Caco-2 (cell line): ENCODE measurements at regions not wholly inside any gene's neighbourhood (a gene's known extent, or its start where the extent isn't known, plus 50 kb on each side); places are given as distances from the start of the nearest gene placed in this dataset.

Source experiments
- BruUV-seq: library from RNA; stranded (reverse); fragments of 400-500 nt; replicated peaks from 2 replicates; lab custom pipeline; 2021; lab: Mats Ljungman, UMichigan
- CTCF ChIA-PET: fragments of 300-600 bp; sonication (Branson Sonifier 250); formaldehyde crosslinking; loops from one replicate; lab custom pipeline; 2022; ENCODE audit warnings: antibody characterized with exemption; lab: Charles Lee
- POLR2A ChIA-PET: fragments of 300-600 bp; sonication (Branson Sonifier 250); formaldehyde crosslinking; loops from one replicate; lab custom pipeline; 2022; ENCODE audit warnings: antibody characterized with exemption; lab: Charles Lee
- DNase-seq, 2 experiments: peaks; one replicate each; pipeline versions ENCODE4 v3.0.0 to v3.0.0-alpha.2; 2020 to 2022
- H3K27me3 ChIP-seq: replicated peaks from 2 replicates; pipeline ENCODE4 v1.6.0; 2011; ENCODE audit warnings: low read length; ENCODE audit not compliant: control insufficient read depth, insufficient read depth
- H3K36me3 ChIP-seq: 2 replicates; pipeline ENCODE4 v1.5.1; 2011; ENCODE audit warnings: low read length; ENCODE audit not compliant: control insufficient read depth, insufficient read depth
- H3K4me1 ChIP-seq: fragments of 250-450 bp; sonication (Bioruptor Pico); 2 replicates; pipeline ENCODE4 v1.5.1; 2020; ENCODE audit warnings: mild to moderate bottlenecking
- H3K4me3 ChIP-seq: 2 replicates; pipeline ENCODE4 v1.5.1; 2011; ENCODE audit warnings: low read depth, mild to moderate bottlenecking, control low read depth, low read length
- H3K9me3 ChIP-seq: fragments of 250-450 bp; sonication (Bioruptor Pico); 2 replicates; pipeline ENCODE4 v1.5.1; 2020; ENCODE audit warnings: mild to moderate bottlenecking, moderate library complexity
- H3K27ac Mint-ChIP-seq: one replicate; pipeline ENCODE4 v1.8.0; 2022; ENCODE audit warnings: mixed read lengths; ENCODE audit not compliant: unreplicated experiment
- H3K27me3 Mint-ChIP-seq: one replicate; pipeline ENCODE4 v1.8.0; 2022; ENCODE audit warnings: mixed read lengths; ENCODE audit not compliant: insufficient read depth, unreplicated experiment
- H3K36me3 Mint-ChIP-seq: one replicate; pipeline ENCODE4 v1.8.0; 2022; ENCODE audit warnings: mild to moderate bottlenecking, mixed read lengths; ENCODE audit not compliant: insufficient read depth, unreplicated experiment
- H3K4me1 Mint-ChIP-seq: one replicate; pipeline ENCODE4 v1.8.0; 2022; ENCODE audit warnings: low read depth, mixed read lengths; ENCODE audit not compliant: unreplicated experiment
- H3K4me3 Mint-ChIP-seq: one replicate; pipeline ENCODE4 v1.8.0; 2022; ENCODE audit warnings: mild to moderate bottlenecking, moderate library complexity, mixed read lengths; ENCODE audit not compliant: unreplicated experiment
- H3K9me3 Mint-ChIP-seq: one replicate; pipeline ENCODE4 v1.8.0; 2022; ENCODE audit warnings: mixed read lengths; ENCODE audit not compliant: unreplicated experiment
- intact Hi-C: fragments of 100-400 bp; cut with micrococcal nuclease; formaldehyde crosslinking; loops from one replicate; pipeline ENCODE4 v1.10.0; 2022; ENCODE audit not compliant: unreplicated experiment
- TF ChIP-seq, protein P1 (sequence below), 2 experiments: fragments of 200-600 bp in 1 of 2; IDR thresholded peaks; 1 replicate in 1 of 2; 2 replicates in 1 of 2; pipeline versions ENCODE4 v1.5.1 to v1.8.0; 2011 to 2022; ENCODE audit warnings: antibody characterized with exemption in 1 of 2, control low read depth in 1 of 2, inconsistent platforms in 1 of 2, low read depth in 1 of 2, low read length in 1 of 2, mild to moderate bottlenecking in 1 of 2, moderate library complexity in 1 of 2; ENCODE audit not compliant: insufficient read depth in 1 of 2, severe bottlenecking in 1 of 2, unreplicated experiment in 1 of 2

- CTCF ChIA-PET: no interaction called here
- H3K27me3 ChIP-seq: no peaks in the 10 kb centered on the region
- POLR2A ChIA-PET: no interaction called here
- Mint-ChIP-seq H3K9me3 (no peaks in the 10 kb centered on the region), H3K36me3 (no peaks in the 10 kb centered on the region), H3K4me3 (no peak overlapping the region), H3K4me1 (no peaks in the 10 kb centered on the region), H3K27me3 (peaks cover 8% of the 10 kb centered on the region), H3K27ac (no peak overlapping the region)
- H3K9me3 ChIP-seq: no peaks in the 10 kb centered on the region
- DNase-seq: no peak
- intact Hi-C loops: no loop called here
- H3K4me3 ChIP-seq: no peak overlapping the region
- H3K4me1 ChIP-seq: no peaks in the 10 kb centered on the region
- no peaks in the 10 kb centered on the region for H3K36me3 ChIP-seq
- no TSS peak for BruUV-seq
- TF ChIP-seq, protein P1, sequence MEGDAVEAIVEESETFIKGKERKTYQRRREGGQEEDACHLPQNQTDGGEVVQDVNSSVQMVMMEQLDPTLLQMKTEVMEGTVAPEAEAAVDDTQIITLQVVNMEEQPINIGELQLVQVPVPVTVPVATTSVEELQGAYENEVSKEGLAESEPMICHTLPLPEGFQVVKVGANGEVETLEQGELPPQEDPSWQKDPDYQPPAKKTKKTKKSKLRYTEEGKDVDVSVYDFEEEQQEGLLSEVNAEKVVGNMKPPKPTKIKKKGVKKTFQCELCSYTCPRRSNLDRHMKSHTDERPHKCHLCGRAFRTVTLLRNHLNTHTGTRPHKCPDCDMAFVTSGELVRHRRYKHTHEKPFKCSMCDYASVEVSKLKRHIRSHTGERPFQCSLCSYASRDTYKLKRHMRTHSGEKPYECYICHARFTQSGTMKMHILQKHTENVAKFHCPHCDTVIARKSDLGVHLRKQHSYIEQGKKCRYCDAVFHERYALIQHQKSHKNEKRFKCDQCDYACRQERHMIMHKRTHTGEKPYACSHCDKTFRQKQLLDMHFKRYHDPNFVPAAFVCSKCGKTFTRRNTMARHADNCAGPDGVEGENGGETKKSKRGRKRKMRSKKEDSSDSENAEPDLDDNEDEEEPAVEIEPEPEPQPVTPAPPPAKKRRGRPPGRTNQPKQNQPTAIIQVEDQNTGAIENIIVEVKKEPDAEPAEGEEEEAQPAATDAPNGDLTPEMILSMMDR (IDR thresholded peaks at IDR 0.05; ENCODE audit: insufficient read depth in 1 of 2, low read depth in 1 of 2, low read length in 1 of 2, severe bottlenecking in 1 of 2, unreplicated experiment in 1 of 2): no peak
Measured at GRCh38 chr20:56909918-56910714, 281.0 kb downstream of the TFAP2C start.

- Mint-ChIP-seq H3K9me3 (no peaks in the 10 kb centered on the region), H3K36me3 (no peaks in the 10 kb centered on the region), H3K27ac (no peak overlapping the region), H3K4me3 (no peak overlapping the region), H3K4me1 (no peaks in the 10 kb centered on the region), H3K27me3 (peaks cover 8% of the 10 kb centered on the region)
- no peaks in the 10 kb centered on the region for H3K9me3 ChIP-seq
- no peak overlapping the region for H3K4me3 ChIP-seq
- no TSS peak for BruUV-seq
- no peaks in the 10 kb centered on the region for H3K4me1 ChIP-seq
- intact Hi-C loops: no loop called here
- no peaks in the 10 kb centered on the region for H3K27me3 ChIP-seq
- ChIA-PET POLR2A (no interaction called here), CTCF (no interaction called here)
- H3K36me3 ChIP-seq: no peaks in the 10 kb centered on the region
- no peak for DNase-seq
- TF ChIP-seq, protein P1 (IDR thresholded peaks at IDR 0.05; ENCODE audit: insufficient read depth in 1 of 2, low read depth in 1 of 2, low read length in 1 of 2, severe bottlenecking in 1 of 2, unreplicated experiment in 1 of 2): no peak
Measured at GRCh38 chr20:56911946-56912345, 282.8 kb downstream of the TFAP2C start.

GRCh38 chr20:56914532-56914931 is 285.4 kb downstream of the TFAP2C start:
- intact Hi-C loops: no loop called here
- H3K27me3 ChIP-seq: no peaks in the 10 kb centered on the region
- no TSS peak for BruUV-seq
- no peak for DNase-seq
- TF ChIP-seq, protein P1 (IDR thresholded peaks at IDR 0.05; ENCODE audit: insufficient read depth in 1 of 2, low read depth in 1 of 2, low read length in 1 of 2, severe bottlenecking in 1 of 2, unreplicated experiment in 1 of 2): no peak
- Mint-ChIP-seq H3K36me3 (no peaks in the 10 kb centered on the region), H3K4me1 (no peaks in the 10 kb centered on the region), H3K27me3 (peaks cover 14% of the 10 kb centered on the region), H3K27ac (no peak overlapping the region), H3K4me3 (no peak overlapping the region), H3K9me3 (no peaks in the 10 kb centered on the region)
- H3K4me3 ChIP-seq: no peak overlapping the region
- POLR2A ChIA-PET: interaction anchor here (0.6 kb wide), 1 partner anchor 417 kb away, joined by 3 read pairs; no protein-coding TSS in a partner anchor
- CTCF ChIA-PET: interaction anchor here (0.7 kb wide), 1 partner anchor 40 kb away, joined by 6 read pairs; no protein-coding TSS in a partner anchor
- no peaks in the 10 kb centered on the region for H3K36me3 ChIP-seq
- H3K4me1 ChIP-seq: no peaks in the 10 kb centered on the region
- no peaks in the 10 kb centered on the region for H3K9me3 ChIP-seq
